WTC11 (cell line): ENCODE measurements at regions not wholly inside any gene's neighbourhood (a gene's known extent, or its start where the extent isn't known, plus 50 kb on each side); places are given as distances from the start of the nearest gene placed in this dataset.

Experiments used
- ATAC-seq: fragments of 200-7000 bp; cut with Tn5 transposase; 2 replicates; pipeline ENCODE4 v1.10.0; 2021; ENCODE audit warnings: mild to moderate bottlenecking, moderate library complexity
- CTCF ChIA-PET: fragments of 300-600 bp; sonication (Branson Sonifier 250); formaldehyde crosslinking; loops from one replicate; lab custom pipeline; 2021; ENCODE audit warnings: antibody characterized with exemption; lab: Charles Lee
- POLR2A ChIA-PET: fragments of 350-600 bp; sonication (Branson Sonifier 250); formaldehyde crosslinking; loops from one replicate; lab custom pipeline; 2021; ENCODE audit warnings: antibody characterized with exemption; lab: Charles Lee
- DNase-seq: peaks from one replicate; pipeline ENCODE4 v3.0.0; 2021; ENCODE audit warnings: low spot score
- H3K27ac Mint-ChIP-seq: 2 replicates; pipeline ENCODE4 v1.8.0; 2021; ENCODE audit warnings: mixed read lengths
- H3K27me3 Mint-ChIP-seq: 2 replicates; pipeline ENCODE4 v1.8.0; 2021; ENCODE audit warnings: low read depth, mild to moderate bottlenecking, moderate library complexity, mixed read lengths
- H3K36me3 Mint-ChIP-seq: 2 replicates; pipeline ENCODE4 v1.8.0; 2021; ENCODE audit warnings: mixed read lengths
- H3K4me1 Mint-ChIP-seq: 2 replicates; pipeline ENCODE4 v1.8.0; 2022; ENCODE audit warnings: mixed read lengths
- H3K4me3 Mint-ChIP-seq: 2 replicates; pipeline ENCODE4 v1.8.0; 2021; ENCODE audit warnings: mild to moderate bottlenecking, moderate library complexity, mixed read lengths
- H3K9me3 Mint-ChIP-seq: 2 replicates; pipeline ENCODE4 v1.8.0; 2021; ENCODE audit warnings: mixed read lengths
- ATF3 ChIP-seq: sonication (generic); formaldehyde crosslinking; conservative IDR thresholded peaks from 2 replicates; pipeline ENCODE4 v1.8.1; 2022; ENCODE audit warnings: mild to moderate bottlenecking, missing genetic modification reagents
- CTCF ChIP-seq: fragments of 200-600 bp; IDR thresholded peaks from 2 replicates; pipeline ENCODE4 v1.8.0; 2022; ENCODE audit warnings: antibody characterized with exemption
- FOXP1 ChIP-seq: sonication (generic); formaldehyde crosslinking; IDR thresholded peaks from 2 replicates; pipeline ENCODE4 v1.8.0; 2022; ENCODE audit warnings: missing genetic modification reagents, mild to moderate bottlenecking, moderate library complexity, borderline replicate concordance
- GTF2I ChIP-seq: fragments of 250-450 bp; sonication (Bioruptor Pico); conservative IDR thresholded peaks from 2 replicates; pipeline ENCODE4 v1.4.0; 2021; ENCODE audit warnings: mild to moderate bottlenecking
- JAZF1 ChIP-seq: fragments of 250-450 bp; sonication (Bioruptor Pico); IDR thresholded peaks from 2 replicates; pipeline ENCODE4 v1.9.0; 2021; ENCODE audit warnings: moderate library complexity, mild to moderate bottlenecking, inconsistent platforms
- JUN ChIP-seq: sonication (generic); formaldehyde crosslinking; IDR thresholded peaks from 2 replicates; pipeline ENCODE4 v1.8.0; 2023; ENCODE audit warnings: mild to moderate bottlenecking, missing genetic modification reagents
- KAT7 ChIP-seq: sonication (generic); formaldehyde crosslinking; IDR thresholded peaks from 2 replicates; pipeline ENCODE4 v1.8.1; 2023; ENCODE audit warnings: missing genetic modification reagents, mild to moderate bottlenecking, borderline replicate concordance
- MLX ChIP-seq: sonication (generic); formaldehyde crosslinking; IDR thresholded peaks from 2 replicates; pipeline ENCODE4 v1.8.1; 2023; ENCODE audit warnings: mild to moderate bottlenecking, missing genetic modification reagents, moderate library complexity
- NFE2L1 ChIP-seq: sonication (generic); formaldehyde crosslinking; IDR thresholded peaks from 2 replicates; pipeline ENCODE4 v1.8.1; 2023; ENCODE audit warnings: missing genetic modification reagents
- PRRX2 ChIP-seq: fragments of 250-450 bp; sonication (Bioruptor Pico); IDR thresholded peaks from 2 replicates; pipeline ENCODE4 v1.8.0; 2021; ENCODE audit warnings: mild to moderate bottlenecking
- TP53 ChIP-seq: sonication (generic); formaldehyde crosslinking; IDR thresholded peaks from 2 replicates; pipeline ENCODE4 v1.8.1; 2023; ENCODE audit warnings: mild to moderate bottlenecking, missing genetic modification reagents
- USF1 ChIP-seq: sonication (generic); formaldehyde crosslinking; IDR thresholded peaks from 2 replicates; pipeline ENCODE4 v1.8.0; 2022; ENCODE audit warnings: mild to moderate bottlenecking, missing genetic modification reagents
- ZBTB21 ChIP-seq: sonication (generic); formaldehyde crosslinking; IDR thresholded peaks from 2 replicates; pipeline ENCODE4 v1.8.1; 2023; ENCODE audit warnings: mild to moderate bottlenecking, missing genetic modification reagents, borderline replicate concordance
- ZNF219 ChIP-seq: sonication (generic); formaldehyde crosslinking; IDR thresholded peaks from 2 replicates; pipeline ENCODE4 v1.8.0; 2023; ENCODE audit warnings: missing genetic modification reagents, mild to moderate bottlenecking, borderline replicate concordance
- ZNF232 ChIP-seq: sonication (generic); formaldehyde crosslinking; IDR thresholded peaks from 2 replicates; pipeline ENCODE4 v1.8.0; 2022; ENCODE audit warnings: mild to moderate bottlenecking, missing genetic modification reagents
- ZNF416 ChIP-seq: fragments of 250-450 bp; sonication (Bioruptor Pico); IDR thresholded peaks from 2 replicates; pipeline ENCODE4 v1.9.0; 2021; ENCODE audit warnings: mild to moderate bottlenecking, inconsistent platforms
- ZNF425 ChIP-seq: fragments of 250-450 bp; sonication (Bioruptor Pico); conservative IDR thresholded peaks from 2 replicates; pipeline ENCODE4 v1.9.0; 2021; ENCODE audit warnings: mild to moderate bottlenecking
- ZSCAN18 ChIP-seq: fragments of 250-450 bp; sonication (Bioruptor Pico); IDR thresholded peaks from 2 replicates; pipeline ENCODE4 v2.1.2; 2022; ENCODE audit warnings: mild to moderate bottlenecking, moderate library complexity
- TF ChIP-seq, protein P1 (sequence below): sonication (generic); formaldehyde crosslinking; IDR thresholded peaks from 2 replicates; pipeline ENCODE4 v1.8.1; 2023; ENCODE audit warnings: mild to moderate bottlenecking, missing genetic modification reagents, borderline replicate concordance

- ATAC-seq = no peak
- H3K36me3 Mint-ChIP-seq = no peaks in the 10 kb centered on the region
- H3K4me3 Mint-ChIP-seq = no peak overlapping the region
- H3K27ac Mint-ChIP-seq = no peak overlapping the region
- CTCF ChIA-PET = no interaction called here
- H3K27me3 Mint-ChIP-seq = no peaks in the 10 kb centered on the region; the same call in 1 of the 2 replicates
- DNase-seq = no peak
- TF ChIP-seq ZNF416 (no peak), PRRX2 (CRISPR knock-in tag) (no peak), CTCF (no peak), GTF2I (CRISPR knock-in tag) (no peak), ZSCAN18 (CRISPR knock-in tag) (no peak), JUN (no peak), MLX (CRISPR knock-in tag) (no peak), ZNF425 (CRISPR knock-in tag) (no peak), KAT7 (CRISPR knock-in tag) (no peak), ZNF219 (CRISPR knock-in tag) (no peak), FOXP1 (CRISPR knock-in tag) (no peak), ATF3 (no peak), JAZF1 (CRISPR knock-in tag) (no peak), USF1 (no peak), ZNF232 (CRISPR knock-in tag) (no peak), TP53 (no peak), NFE2L1 (CRISPR knock-in tag) (no peak), ZBTB21 (CRISPR knock-in tag) (no peak)
- TF ChIP-seq, protein P1, sequence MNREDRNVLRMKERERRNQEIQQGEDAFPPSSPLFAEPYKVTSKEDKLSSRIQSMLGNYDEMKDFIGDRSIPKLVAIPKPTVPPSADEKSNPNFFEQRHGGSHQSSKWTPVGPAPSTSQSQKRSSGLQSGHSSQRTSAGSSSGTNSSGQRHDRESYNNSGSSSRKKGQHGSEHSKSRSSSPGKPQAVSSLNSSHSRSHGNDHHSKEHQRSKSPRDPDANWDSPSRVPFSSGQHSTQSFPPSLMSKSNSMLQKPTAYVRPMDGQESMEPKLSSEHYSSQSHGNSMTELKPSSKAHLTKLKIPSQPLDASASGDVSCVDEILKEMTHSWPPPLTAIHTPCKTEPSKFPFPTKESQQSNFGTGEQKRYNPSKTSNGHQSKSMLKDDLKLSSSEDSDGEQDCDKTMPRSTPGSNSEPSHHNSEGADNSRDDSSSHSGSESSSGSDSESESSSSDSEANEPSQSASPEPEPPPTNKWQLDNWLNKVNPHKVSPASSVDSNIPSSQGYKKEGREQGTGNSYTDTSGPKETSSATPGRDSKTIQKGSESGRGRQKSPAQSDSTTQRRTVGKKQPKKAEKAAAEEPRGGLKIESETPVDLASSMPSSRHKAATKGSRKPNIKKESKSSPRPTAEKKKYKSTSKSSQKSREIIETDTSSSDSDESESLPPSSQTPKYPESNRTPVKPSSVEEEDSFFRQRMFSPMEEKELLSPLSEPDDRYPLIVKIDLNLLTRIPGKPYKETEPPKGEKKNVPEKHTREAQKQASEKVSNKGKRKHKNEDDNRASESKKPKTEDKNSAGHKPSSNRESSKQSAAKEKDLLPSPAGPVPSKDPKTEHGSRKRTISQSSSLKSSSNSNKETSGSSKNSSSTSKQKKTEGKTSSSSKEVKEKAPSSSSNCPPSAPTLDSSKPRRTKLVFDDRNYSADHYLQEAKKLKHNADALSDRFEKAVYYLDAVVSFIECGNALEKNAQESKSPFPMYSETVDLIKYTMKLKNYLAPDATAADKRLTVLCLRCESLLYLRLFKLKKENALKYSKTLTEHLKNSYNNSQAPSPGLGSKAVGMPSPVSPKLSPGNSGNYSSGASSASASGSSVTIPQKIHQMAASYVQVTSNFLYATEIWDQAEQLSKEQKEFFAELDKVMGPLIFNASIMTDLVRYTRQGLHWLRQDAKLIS (CRISPR knock-in tag) = no peak
- POLR2A ChIA-PET = no interaction called here
- no peaks in the 10 kb centered on the region for H3K9me3 Mint-ChIP-seq
- H3K4me1 Mint-ChIP-seq = peaks cover 12% of the 10 kb centered on the region
Observed at GRCh38 chr6:122182061-122182460, 217.4 kb upstream of the HSF2 start.
